Breast epithelium (tissue), 4 donors: ENCODE measurements at regions not wholly inside any gene's neighbourhood (a gene's known extent, or its start where the extent isn't known, plus 50 kb on each side); places are given as distances from the start of the nearest gene placed in this dataset.
"Not testable (repeated sequence)": the region's sequence is repeated elsewhere in the genome, so short reads cannot be mapped to it uniquely, and the experiment has no call there.

Experiments
- DNase-seq, 2 donors: peaks; one replicate each; pipeline ENCODE4 v3.0.0-alpha.2; 2019; ENCODE audit warnings: low spot score in 2 of 2
- H3K27ac ChIP-seq, 2 donors: fragments of 200-600 bp; sonication (generic) in 1 of 2; one replicate each; pipeline ENCODE4 v1.5.1; 2016 to 2019; ENCODE audit warnings: mild to moderate bottlenecking in 1 of 2
- H3K27me3 ChIP-seq, 2 donors: fragments of 200-600 bp; sonication (generic) in 1 of 2; one replicate each; pipeline versions ENCODE4 v1.5.1 to v1.6.0; 2017 to 2019; ENCODE audit warnings: control low read depth in 1 of 2, mild to moderate bottlenecking in 1 of 2
- H3K36me3 ChIP-seq: fragments of 200-600 bp; one replicate; pipeline ENCODE4 v1.5.1; 2019
- H3K4me1 ChIP-seq, 2 donors: fragments of 200-600 bp; sonication (generic); one replicate each; pipeline ENCODE4 v1.5.1; 2016 to 2019; ENCODE audit warnings: control low read depth in 1 of 2
- H3K4me3 ChIP-seq, 3 donors: fragments of 200-600 bp; sonication (generic); 1 replicate in 2 of 3; 2 replicates in 1 of 3; pipeline ENCODE4 v1.5.1; 2016 to 2019; ENCODE audit warnings: mild to moderate bottlenecking in 3 of 3, moderate library complexity in 2 of 3
- H3K9me3 ChIP-seq, 2 donors: fragments of 200-600 bp; sonication (generic) in 1 of 2; one replicate each; pipeline ENCODE4 v1.5.1; 2016 to 2019; ENCODE audit warnings: control low read depth in 1 of 2
- CTCF ChIP-seq, 3 donors: fragments of 450-650 bp; IDR thresholded peaks; one replicate each; pipeline ENCODE4 v1.5.1; 2016 to 2017; ENCODE audit warnings: antibody characterized with exemption in 3 of 3, mild to moderate bottlenecking in 3 of 3, moderate library complexity in 3 of 3
- POLR2A ChIP-seq: fragments of 450-650 bp; IDR thresholded peaks from one replicate; pipeline ENCODE4 v1.6.1; 2016; ENCODE audit warnings: antibody characterized with exemption, mild to moderate bottlenecking, moderate library complexity
- POLR2AphosphoS5 ChIP-seq, 3 donors: sonication (generic); formaldehyde crosslinking; IDR thresholded peaks; one replicate each; pipeline ENCODE4 v1.6.1; 2017; ENCODE audit warnings: antibody characterized with exemption in 3 of 3
- intact Hi-C: fragments of 100-400 bp; cut with DNase I; formaldehyde crosslinking; loops from one replicate; pipeline ENCODE4 v1.15.1; 2023; ENCODE audit warnings: low total_unique reads

GRCh38 chr5:42989190-42989589, 50.9 kb downstream of the ANXA2R start:
- Histone ChIP-seq H3K27ac (no peak overlapping the region), H3K36me3 (no peaks in the 10 kb centered on the region), H3K9me3 (peaks cover 0 to 20% of the 10 kb centered on the region in 2 donors), H3K27me3 (peaks cover 0 to 31% of the 10 kb centered on the region in 2 donors), H3K4me3 (no peak overlapping the region), H3K4me1 (no peaks in the 10 kb centered on the region)
- TF ChIP-seq POLR2AphosphoS5 (IDR thresholded peaks at IDR 0.05) (no peak), CTCF (IDR thresholded peaks at IDR 0.05) (no peak), POLR2A (no peak)
- intact Hi-C loops: no loop called here
- DNase-seq: no peak

DNA sequence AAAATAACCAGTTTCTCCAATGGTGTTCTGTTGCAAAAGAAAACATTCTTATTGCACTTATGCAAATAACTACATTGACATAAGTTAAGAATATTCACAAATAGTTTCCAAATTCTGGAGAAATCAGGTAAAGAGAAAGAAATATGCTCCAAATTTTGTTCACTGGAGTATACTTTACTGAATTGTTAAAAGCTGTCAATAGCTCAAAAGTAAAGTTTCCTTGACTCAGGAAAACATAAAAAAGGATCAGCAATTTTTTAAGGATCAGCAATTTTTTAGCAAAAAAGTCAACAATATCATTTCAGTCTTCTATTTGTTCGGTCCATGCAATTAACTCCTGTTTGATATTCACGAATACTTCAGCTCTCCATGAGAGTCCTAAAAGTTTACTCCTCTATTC, 51.6 kb downstream of the ANXA2R start:
- peaks cover 0 to 25% of the 10 kb centered on the region in 2 donors for H3K27me3 ChIP-seq
- no peaks in the 10 kb centered on the region for H3K4me1 ChIP-seq
- H3K36me3 ChIP-seq: no peaks in the 10 kb centered on the region
- DNase-seq: no peak
- no peak overlapping the region for H3K27ac ChIP-seq
- TF ChIP-seq POLR2A (no peak), CTCF (IDR thresholded peaks at IDR 0.05) (no peak), POLR2AphosphoS5 (IDR thresholded peaks at IDR 0.05) (no peak)
- intact Hi-C loops: no loop called here
- H3K9me3 ChIP-seq: peaks cover 0 to 20% of the 10 kb centered on the region in 2 donors
- H3K4me3 ChIP-seq: no peak overlapping the region

GRCh38 chr5:42985129-42986037, 54.7 kb downstream of the ANXA2R start:
- no peaks in the 10 kb centered on the region for H3K4me1 ChIP-seq
- DNase-seq: no peak
- H3K4me3 ChIP-seq: no peak overlapping the region
- TF ChIP-seq POLR2A (no peak), POLR2AphosphoS5 (IDR thresholded peaks at IDR 0.05) (no peak), CTCF (IDR thresholded peaks at IDR 0.05) (no peak)
- intact Hi-C loops: no loop called here
- H3K9me3 ChIP-seq: peaks cover 0 to 20% of the 10 kb centered on the region in 2 donors
- H3K27ac ChIP-seq: no peak overlapping the region
- H3K27me3 ChIP-seq: no peaks in the 10 kb centered on the region
- no peaks in the 10 kb centered on the region for H3K36me3 ChIP-seq

DNA sequence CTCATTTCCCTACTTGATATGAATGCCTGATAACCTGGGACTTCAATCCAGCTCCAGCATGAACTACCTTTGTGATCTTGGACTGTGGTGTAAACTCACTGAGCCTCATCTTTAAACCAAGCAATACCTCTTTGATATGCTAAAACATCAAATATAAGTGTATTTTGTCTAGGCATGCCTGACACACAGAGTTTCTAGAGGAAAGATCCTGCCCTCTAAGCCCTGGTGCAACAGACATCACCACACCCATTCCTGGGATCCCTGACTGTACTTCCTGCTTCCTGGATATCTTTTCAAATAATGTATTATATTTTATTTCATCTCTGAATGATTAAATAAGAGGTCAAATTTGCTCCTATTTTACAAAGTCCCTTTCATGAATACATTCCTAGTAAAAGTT, 55.8 kb downstream of the ANXA2R start:
- Histone ChIP-seq H3K27ac (no peak overlapping the region), H3K9me3 (peaks cover 3 to 15% of the 10 kb centered on the region in 2 donors), H3K4me3 (no peak overlapping the region), H3K36me3 (no peaks in the 10 kb centered on the region), H3K4me1 (no peaks in the 10 kb centered on the region), H3K27me3 (no peaks in the 10 kb centered on the region)
- intact Hi-C loops: no loop called here
- no peak for DNase-seq
- TF ChIP-seq CTCF (IDR thresholded peaks at IDR 0.05): no peak
- no peak for TF ChIP-seq POLR2AphosphoS5 (IDR thresholded peaks at IDR 0.05)
- no peak for TF ChIP-seq POLR2A

GRCh38 chr5:42982107-42982622, 58.0 kb downstream of the ANXA2R start:
- Histone ChIP-seq H3K27me3 (no peaks in the 10 kb centered on the region), H3K9me3 (peaks cover 0 to 8% of the 10 kb centered on the region in 2 donors), H3K36me3 (no peaks in the 10 kb centered on the region), H3K27ac (no peak overlapping the region), H3K4me3 (no peak overlapping the region), H3K4me1 (no peaks in the 10 kb centered on the region)
- TF ChIP-seq POLR2AphosphoS5 (IDR thresholded peaks at IDR 0.05) (no peak), CTCF (IDR thresholded peaks at IDR 0.05) (no peak), POLR2A (no peak)
- no peak for DNase-seq
- intact Hi-C loops: no loop called here

DNA sequence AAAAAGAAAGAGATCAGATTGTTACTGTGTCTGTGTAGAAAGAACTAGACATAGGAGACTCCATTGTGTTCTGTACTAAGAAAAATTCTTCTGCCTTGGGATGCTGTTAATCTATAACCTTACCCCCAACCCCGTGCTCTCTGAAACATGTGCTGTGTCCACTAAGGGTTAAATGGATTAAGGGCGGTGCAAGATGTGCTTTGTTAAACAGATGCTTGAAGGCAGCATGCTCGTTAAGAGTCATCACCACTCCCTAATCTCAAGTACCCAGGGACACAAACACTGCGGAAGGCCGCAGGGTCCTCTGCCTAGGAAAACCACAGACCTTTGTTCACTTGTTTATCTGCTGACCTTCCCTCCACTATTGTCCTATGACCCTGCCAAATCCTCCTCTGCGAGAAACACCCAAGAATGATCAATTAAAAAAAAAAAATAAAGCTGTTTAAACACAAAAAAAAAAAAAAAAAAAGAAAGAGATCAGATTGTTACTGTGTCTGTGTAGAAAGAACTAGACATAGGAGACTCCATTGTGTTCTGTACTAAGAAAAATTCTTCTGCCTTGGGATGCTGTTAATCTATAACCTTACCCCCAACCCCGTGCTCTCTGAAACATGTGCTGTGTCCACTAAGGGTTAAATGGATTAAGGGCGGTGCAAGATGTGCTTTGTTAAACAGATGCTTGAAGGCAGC, 58.6 kb downstream of the ANXA2R start:
- H3K4me1 ChIP-seq, H3K27ac ChIP-seq, DNase-seq, H3K4me3 ChIP-seq, H3K9me3 ChIP-seq, H3K27me3 ChIP-seq, intact Hi-C loops, H3K36me3 ChIP-seq: not testable (repeated sequence)

DNA sequence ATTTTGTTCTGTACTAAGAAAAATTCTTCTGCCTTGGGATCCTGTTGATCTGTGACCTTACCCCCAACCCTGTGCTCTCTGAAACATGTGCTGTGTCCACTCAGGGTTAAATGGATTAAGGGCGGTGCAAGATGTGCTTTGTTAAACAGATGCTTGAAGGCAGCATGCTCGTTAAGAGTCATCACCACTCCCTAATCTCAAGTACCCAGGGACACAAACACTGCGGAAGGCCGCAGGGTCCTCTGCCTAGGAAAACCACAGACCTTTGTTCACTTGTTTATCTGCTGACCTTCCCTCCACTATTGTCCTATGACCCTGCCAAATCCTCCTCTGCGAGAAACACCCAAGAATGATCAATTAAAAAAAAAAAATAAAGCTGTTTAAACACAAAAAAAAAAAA, 59.1 kb downstream of the ANXA2R start:
- H3K27ac ChIP-seq, H3K36me3 ChIP-seq, H3K4me3 ChIP-seq, DNase-seq, intact Hi-C loops, H3K4me1 ChIP-seq, H3K27me3 ChIP-seq, H3K9me3 ChIP-seq: not testable (repeated sequence)
